Right atrium auricular region (tissue), 2 donors: ENCODE measurements at regions not wholly inside any gene's neighbourhood (a gene's known extent, or its start where the extent isn't known, plus 50 kb on each side); places are given as distances from the start of the nearest gene placed in this dataset.

Experiments
- DNase-seq: peaks from one replicate; pipeline ENCODE4 v3.0.0-alpha.2; 2019; ENCODE audit warnings: low spot score
- H3K27ac ChIP-seq, 2 donors: fragments of 200-600 bp; sonication (generic); 1 replicate in 1 of 2; 2 replicates in 1 of 2; pipeline ENCODE4 v1.5.1; 2016 to 2019
- H3K27me3 ChIP-seq, 2 donors: fragments of 200-600 bp; sonication (generic); one replicate each; pipeline versions ENCODE4 v1.5.1 to v1.6.0; 2017 to 2019
- H3K36me3 ChIP-seq: fragments of 200-600 bp; sonication (generic); one replicate; pipeline ENCODE4 v1.5.1; 2016
- H3K4me1 ChIP-seq, 2 donors: fragments of 200-600 bp; sonication (generic); one replicate each; pipeline versions ENCODE4 v1.5.1 to v1.6.0; 2017 to 2019
- H3K4me3 ChIP-seq, 2 donors: fragments of 200-600 bp; sonication (generic); 1 replicate in 1 of 2; 2 replicates in 1 of 2; pipeline ENCODE4 v1.5.1; 2017 to 2019; ENCODE audit warnings: mild to moderate bottlenecking in 1 of 2, moderate library complexity in 1 of 2
- H3K9me3 ChIP-seq, 2 donors: fragments of 200-600 bp; sonication (generic); one replicate each; pipeline ENCODE4 v1.5.1; 2019
- TF ChIP-seq, protein P1 (sequence below), 2 donors: fragments of 200-600 bp; sonication (generic); IDR thresholded peaks; one replicate each; pipeline ENCODE4 v1.5.1; 2019; ENCODE audit warnings: antibody characterized with exemption in 2 of 2

DNA sequence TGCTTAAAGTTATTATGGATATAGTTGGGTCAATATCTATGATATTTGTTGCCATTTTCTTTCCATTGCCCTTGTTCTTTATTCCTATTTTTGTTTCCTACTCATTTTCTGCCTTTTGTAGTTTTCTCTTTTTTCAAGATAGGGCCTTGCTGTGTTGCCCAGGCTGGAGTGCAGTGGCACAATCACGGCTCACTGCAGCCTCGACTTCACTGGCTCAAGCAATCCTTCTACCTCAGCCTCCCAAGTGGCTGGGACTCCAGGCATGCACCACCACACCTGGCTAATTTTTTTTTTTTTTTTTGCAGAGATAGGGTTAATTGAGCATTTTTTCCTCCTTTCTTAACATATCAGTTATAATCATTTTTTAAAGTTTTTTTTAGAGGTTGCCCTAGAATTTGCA lies 92.7 kb downstream of the TOMM20 start:
- TF ChIP-seq, protein P1, sequence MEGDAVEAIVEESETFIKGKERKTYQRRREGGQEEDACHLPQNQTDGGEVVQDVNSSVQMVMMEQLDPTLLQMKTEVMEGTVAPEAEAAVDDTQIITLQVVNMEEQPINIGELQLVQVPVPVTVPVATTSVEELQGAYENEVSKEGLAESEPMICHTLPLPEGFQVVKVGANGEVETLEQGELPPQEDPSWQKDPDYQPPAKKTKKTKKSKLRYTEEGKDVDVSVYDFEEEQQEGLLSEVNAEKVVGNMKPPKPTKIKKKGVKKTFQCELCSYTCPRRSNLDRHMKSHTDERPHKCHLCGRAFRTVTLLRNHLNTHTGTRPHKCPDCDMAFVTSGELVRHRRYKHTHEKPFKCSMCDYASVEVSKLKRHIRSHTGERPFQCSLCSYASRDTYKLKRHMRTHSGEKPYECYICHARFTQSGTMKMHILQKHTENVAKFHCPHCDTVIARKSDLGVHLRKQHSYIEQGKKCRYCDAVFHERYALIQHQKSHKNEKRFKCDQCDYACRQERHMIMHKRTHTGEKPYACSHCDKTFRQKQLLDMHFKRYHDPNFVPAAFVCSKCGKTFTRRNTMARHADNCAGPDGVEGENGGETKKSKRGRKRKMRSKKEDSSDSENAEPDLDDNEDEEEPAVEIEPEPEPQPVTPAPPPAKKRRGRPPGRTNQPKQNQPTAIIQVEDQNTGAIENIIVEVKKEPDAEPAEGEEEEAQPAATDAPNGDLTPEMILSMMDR (IDR thresholded peaks at IDR 0.05), result no peak
- DNase-seq, result no peak
- Histone ChIP-seq H3K36me3 (no peaks in the 10 kb centered on the region), H3K27ac (no peak overlapping the region), H3K27me3 (no peaks in the 10 kb centered on the region), H3K4me3 (no peak overlapping the region), H3K9me3 (peaks cover 0 to 15% of the 10 kb centered on the region in 2 donors), H3K4me1 (no peaks in the 10 kb centered on the region)

DNA sequence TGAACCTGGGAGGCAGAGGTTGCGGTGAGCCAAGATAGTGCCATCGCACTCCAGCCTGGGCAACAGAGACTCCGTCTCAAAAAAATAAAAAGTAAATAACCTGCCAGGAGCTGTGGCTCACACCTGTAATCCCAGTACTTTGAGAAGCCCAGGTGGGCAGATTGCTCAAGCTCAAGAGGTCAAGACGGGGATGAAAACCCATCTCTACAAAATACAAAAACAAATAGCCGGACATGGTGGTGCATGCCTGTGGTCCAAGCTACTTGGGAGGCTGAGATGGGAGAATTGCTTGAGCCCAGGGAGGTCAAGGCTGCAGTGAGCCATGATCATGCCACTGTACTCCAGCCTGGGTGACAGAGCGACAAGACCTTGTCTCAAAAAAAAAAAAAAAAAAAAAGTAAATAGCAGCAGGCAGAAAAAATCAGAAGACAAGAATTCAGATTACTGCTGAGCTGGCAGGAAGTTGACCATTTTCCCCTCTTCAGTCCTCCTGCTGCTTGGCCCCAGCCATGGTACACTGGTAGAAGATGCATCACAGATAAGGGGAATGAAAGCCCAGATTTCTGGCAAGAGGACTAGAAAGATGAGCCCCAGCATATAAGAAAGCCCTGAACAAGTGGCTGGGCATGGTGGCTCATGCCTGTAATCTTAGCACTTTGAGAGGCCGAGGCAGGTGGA lies 97.6 kb downstream of the TOMM20 start:
- TF ChIP-seq, protein P1 (IDR thresholded peaks at IDR 0.05), result no peak
- no peak for DNase-seq
- no peaks in the 10 kb centered on the region for H3K9me3 ChIP-seq
- H3K27me3 ChIP-seq, result no peaks in the 10 kb centered on the region
- H3K4me3 ChIP-seq, result no peak overlapping the region
- no peaks in the 10 kb centered on the region for H3K36me3 ChIP-seq
- H3K4me1 ChIP-seq, result no peaks in the 10 kb centered on the region
- no peak overlapping the region for H3K27ac ChIP-seq

DNA sequence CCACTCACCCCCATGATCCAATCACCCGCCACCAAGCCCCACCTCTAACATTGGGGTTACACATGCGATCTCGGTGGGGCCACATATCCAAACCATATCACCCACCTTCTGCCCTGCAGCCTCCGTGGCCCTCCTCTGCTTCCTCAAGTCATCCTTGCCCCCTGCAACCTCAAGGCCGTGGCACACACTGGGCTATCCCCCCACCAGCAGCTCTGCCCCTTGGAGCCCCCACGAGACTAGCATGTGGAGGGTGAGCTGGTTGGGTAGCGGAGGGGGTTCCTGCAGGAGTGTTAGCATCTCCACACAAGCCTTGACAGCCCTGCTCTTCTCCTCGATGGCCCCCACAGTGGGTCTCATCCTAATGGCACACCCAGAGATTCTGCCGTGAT lies 100.8 kb downstream of the TOMM20 start:
- no peak for DNase-seq
- Histone ChIP-seq H3K4me1 (no peaks in the 10 kb centered on the region), H3K27me3 (no peaks in the 10 kb centered on the region), H3K27ac (no peak overlapping the region), H3K4me3 (no peak overlapping the region), H3K36me3 (no peaks in the 10 kb centered on the region), H3K9me3 (no peaks in the 10 kb centered on the region)
- TF ChIP-seq, protein P1 (IDR thresholded peaks at IDR 0.05), result no peak

DNA sequence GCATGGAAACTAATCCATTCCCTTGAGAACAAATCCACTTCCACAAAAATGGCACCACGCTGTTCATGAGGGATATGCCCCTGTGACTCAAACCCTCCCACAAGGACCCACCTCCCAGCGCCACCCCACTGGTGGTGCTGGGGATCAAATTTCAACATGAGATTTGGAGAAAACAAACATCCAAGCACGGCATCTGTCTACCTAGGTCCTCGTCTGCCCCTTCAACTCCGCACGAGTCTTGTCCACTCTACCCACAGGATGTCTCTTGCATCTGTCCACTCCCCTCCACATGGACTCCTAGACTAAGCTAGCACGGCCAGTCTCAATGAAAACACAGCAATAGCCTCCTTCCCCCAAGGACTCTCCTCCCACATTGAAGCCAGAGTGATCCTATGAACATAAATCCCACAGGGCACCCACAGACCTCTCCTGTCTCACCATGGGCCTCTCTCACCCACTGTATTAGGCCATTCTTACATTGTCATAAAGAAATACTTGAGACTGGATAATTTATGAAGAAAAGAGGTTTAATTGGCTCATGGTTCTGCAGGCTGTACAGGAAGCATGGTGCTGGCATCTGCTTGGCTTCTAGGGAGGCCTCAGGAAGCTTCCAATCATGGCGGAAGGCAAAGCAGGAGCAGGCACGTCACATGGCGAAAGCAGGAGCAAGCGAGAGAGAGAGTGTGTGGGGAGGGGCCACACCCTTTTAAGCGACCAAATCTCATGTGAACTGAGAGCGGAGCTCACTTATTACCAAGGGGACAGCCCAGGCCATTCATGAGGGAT lies 101.4 kb downstream of the TOMM20 start:
- Histone ChIP-seq H3K36me3 (no peaks in the 10 kb centered on the region), H3K9me3 (no peaks in the 10 kb centered on the region), H3K4me3 (no peak overlapping the region), H3K27me3 (no peaks in the 10 kb centered on the region), H3K4me1 (peaks cover 0 to 3% of the 10 kb centered on the region in 2 donors), H3K27ac (no peak overlapping the region)
- TF ChIP-seq, protein P1 (IDR thresholded peaks at IDR 0.05), result no peak
- no peak for DNase-seq

DNA sequence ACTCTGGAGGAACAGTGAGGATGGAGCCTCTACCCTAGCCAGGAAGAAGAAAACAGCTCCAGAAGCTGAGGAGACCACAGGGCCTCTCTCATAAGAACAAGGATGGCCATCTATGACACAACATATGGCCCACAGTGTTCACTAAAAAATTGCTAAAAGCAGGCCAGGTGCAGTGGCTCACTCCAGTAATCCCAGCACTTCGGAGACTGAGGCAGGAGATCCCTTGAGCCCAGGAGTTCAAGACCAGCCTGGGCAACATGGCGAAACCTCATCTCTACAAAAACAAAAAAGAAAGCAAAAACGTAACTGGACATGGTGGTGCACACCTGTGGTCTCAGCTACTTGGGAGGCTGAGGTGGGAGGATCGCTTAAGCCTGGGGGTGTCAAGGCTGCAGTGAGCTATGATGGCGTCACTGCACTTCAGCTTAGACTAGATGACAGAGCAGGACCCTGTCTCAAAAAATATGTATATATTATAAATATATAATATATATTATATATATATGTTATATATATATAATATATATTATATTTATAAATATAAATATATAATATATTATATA lies 103.1 kb downstream of the TOMM20 start:
- DNase-seq, result no peak
- TF ChIP-seq, protein P1 (IDR thresholded peaks at IDR 0.05), result no peak
- Histone ChIP-seq H3K4me3 (no peak overlapping the region), H3K27ac (no peak overlapping the region), H3K9me3 (no peaks in the 10 kb centered on the region), H3K36me3 (no peaks in the 10 kb centered on the region), H3K27me3 (no peaks in the 10 kb centered on the region), H3K4me1 (peaks cover 0 to 9% of the 10 kb centered on the region in 2 donors)
